Endothelial cell of umbilical vein (primary cell): ENCODE measurements at regions not wholly inside any gene's neighbourhood (a gene's known extent, or its start where the extent isn't known, plus 50 kb on each side); places are given as distances from the start of the nearest gene placed in this dataset.
"Not testable (repeated sequence)": the region's sequence is repeated elsewhere in the genome, so short reads cannot be mapped to it uniquely, and the experiment has no call there.

Experiments used
- BruUV-seq: library from RNA; stranded (reverse); fragments of 400-500 nt; replicated peaks from 2 replicates; lab custom pipeline; 2021; lab: Mats Ljungman, UMichigan
- CTCF ChIA-PET: fragments of 300-600, 350-600 bp; sonication (Branson Sonifier 250); formaldehyde crosslinking; loops from one replicate; lab custom pipeline; 2021; ENCODE audit warnings: antibody characterized with exemption, inconsistent platforms; lab: Charles Lee
- POLR2A ChIA-PET: fragments of 300-600, 350-600 bp; sonication (Branson Sonifier 250); formaldehyde crosslinking; loops from one replicate; lab custom pipeline; 2021; ENCODE audit warnings: antibody characterized with exemption, inconsistent platforms; lab: Charles Lee
- DNase-seq: peaks from one replicate; pipeline ENCODE4 v3.0.0-alpha.2; 2011; ENCODE audit warnings: low read depth, low spot score
- FAIRE-seq: peaks from 2 replicates; lab custom pipeline; 2011; peaks lifted over from hg19 to GRCh38; lab: Jason Lieb, UNC
- H2AFZ ChIP-seq: 2 replicates; pipeline ENCODE4 v1.6.0; 2012; ENCODE audit warnings: low read depth, low read length, control low read depth, inconsistent platforms
- H3K27ac ChIP-seq: 2 replicates; pipeline ENCODE4 v1.5.1; 2011; ENCODE audit warnings: low read depth, mild to moderate bottlenecking, control low read depth, low read length, moderate library complexity; ENCODE audit not compliant: insufficient read depth
- H3K27me3 ChIP-seq, 2 experiments: 2 replicates each; pipeline versions ENCODE4 v1.6.0 to v1.6.1; 2011; ENCODE audit warnings: low read length in 2 of 2, mixed read lengths in 1 of 2; ENCODE audit not compliant: control insufficient read depth in 2 of 2, insufficient read depth in 2 of 2
- H3K36me3 ChIP-seq, 2 experiments: 2 replicates in 1 of 2; 3 replicates in 1 of 2; pipeline ENCODE4 v1.5.1; 2011; ENCODE audit warnings: low read length in 2 of 2, mild to moderate bottlenecking in 1 of 2, moderate library complexity in 1 of 2; ENCODE audit not compliant: control insufficient read depth in 2 of 2, insufficient read depth in 2 of 2; ENCODE audit errors: extremely low read depth in 1 of 2
- H3K4me1 ChIP-seq: 3 replicates; pipeline ENCODE4 v1.5.1; 2011; ENCODE audit warnings: mild to moderate bottlenecking, low read length; ENCODE audit not compliant: control insufficient read depth, insufficient read depth; ENCODE audit errors: extremely low read depth
- H3K4me2 ChIP-seq: 2 replicates; pipeline ENCODE4 v1.6.1; 2011; ENCODE audit warnings: low read length, control low read depth, mixed read lengths; ENCODE audit not compliant: insufficient read depth
- H3K4me3 ChIP-seq, 3 experiments: fragments of 200-600 bp in 1 of 3; sonication (generic), shearing (Covaris generic) in 1 of 3; replicated peaks in 1 of 3; 2 replicates each; pipeline ENCODE4 v1.5.1; 2011 to 2016; ENCODE audit warnings: control low read depth in 3 of 3, low read length in 3 of 3, mild to moderate bottlenecking in 2 of 3, inconsistent platforms in 1 of 3, low read depth in 1 of 3, moderate library complexity in 1 of 3; ENCODE audit not compliant: insufficient read depth in 1 of 3
- H3K79me2 ChIP-seq: 2 replicates; pipeline ENCODE4 v1.6.0; 2012; ENCODE audit warnings: low read length, inconsistent platforms; ENCODE audit not compliant: control insufficient read depth, insufficient read depth
- H3K9ac ChIP-seq: replicated peaks from 2 replicates; pipeline ENCODE3; 2011; ENCODE audit warnings: low read length, control low read depth; ENCODE audit not compliant: insufficient read depth; ENCODE audit errors: extremely low read depth
- H3K9me1 ChIP-seq: replicated peaks from 3 replicates; pipeline ENCODE4 v1.6.0; 2011; ENCODE audit warnings: mild to moderate bottlenecking, low read length; ENCODE audit not compliant: control insufficient read depth, insufficient read depth; ENCODE audit errors: extremely low read depth
- H3K9me3 ChIP-seq: replicated peaks from 2 replicates; pipeline ENCODE4 v1.5.1; 2012; ENCODE audit warnings: low read length, inconsistent platforms; ENCODE audit not compliant: control insufficient read depth, insufficient read depth
- H4K20me1 ChIP-seq: replicated peaks from 2 replicates; pipeline ENCODE3; 2011; ENCODE audit warnings: mild to moderate bottlenecking, low read length; ENCODE audit not compliant: control insufficient read depth, insufficient read depth; ENCODE audit errors: extremely low read depth
- dilution Hi-C: fragments of 300-500 bp; cut with MboI; formaldehyde crosslinking; loops from one replicate; pipeline ENCODE4 v1.15.0; 2019; ENCODE audit warnings: low sequenced_read_pairs; ENCODE audit not compliant: extremely low pct_ligation_motif_present
- intact Hi-C: fragments of 100-400 bp; cut with micrococcal nuclease; formaldehyde crosslinking; loops from one replicate; pipeline ENCODE4 v1.10.0; 2022

DNA sequence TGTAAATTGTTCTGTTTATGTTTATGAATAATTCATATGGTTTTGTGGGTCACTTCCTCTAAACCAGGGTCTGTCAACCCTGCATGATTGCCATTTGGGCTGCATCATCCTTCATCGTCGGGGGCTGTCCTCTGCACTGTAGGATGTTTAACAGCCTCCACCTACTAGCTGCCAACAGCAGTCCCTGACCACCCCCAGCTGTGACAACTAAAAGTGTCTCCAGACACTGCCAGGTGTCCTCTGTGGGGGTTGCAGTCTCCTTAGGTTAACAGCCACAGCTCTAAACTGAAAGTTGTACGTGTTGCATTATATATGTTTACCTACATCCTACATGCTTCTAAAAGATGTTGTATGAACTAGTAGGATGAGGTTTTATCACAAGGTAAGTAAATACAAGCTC lies 113.1 kb downstream of the LAT start:
- H4K20me1 ChIP-seq, H3K4me1 ChIP-seq, H3K9me1 ChIP-seq, H3K27me3 ChIP-seq, CTCF ChIA-PET, BruUV-seq, H3K4me3 ChIP-seq, DNase-seq, H3K4me2 ChIP-seq, H2AFZ ChIP-seq, FAIRE-seq, H3K36me3 ChIP-seq, POLR2A ChIA-PET, H3K9me3 ChIP-seq, H3K27ac ChIP-seq, dilution Hi-C loops, H3K79me2 ChIP-seq, intact Hi-C loops, H3K9ac ChIP-seq: not testable (repeated sequence)

DNA sequence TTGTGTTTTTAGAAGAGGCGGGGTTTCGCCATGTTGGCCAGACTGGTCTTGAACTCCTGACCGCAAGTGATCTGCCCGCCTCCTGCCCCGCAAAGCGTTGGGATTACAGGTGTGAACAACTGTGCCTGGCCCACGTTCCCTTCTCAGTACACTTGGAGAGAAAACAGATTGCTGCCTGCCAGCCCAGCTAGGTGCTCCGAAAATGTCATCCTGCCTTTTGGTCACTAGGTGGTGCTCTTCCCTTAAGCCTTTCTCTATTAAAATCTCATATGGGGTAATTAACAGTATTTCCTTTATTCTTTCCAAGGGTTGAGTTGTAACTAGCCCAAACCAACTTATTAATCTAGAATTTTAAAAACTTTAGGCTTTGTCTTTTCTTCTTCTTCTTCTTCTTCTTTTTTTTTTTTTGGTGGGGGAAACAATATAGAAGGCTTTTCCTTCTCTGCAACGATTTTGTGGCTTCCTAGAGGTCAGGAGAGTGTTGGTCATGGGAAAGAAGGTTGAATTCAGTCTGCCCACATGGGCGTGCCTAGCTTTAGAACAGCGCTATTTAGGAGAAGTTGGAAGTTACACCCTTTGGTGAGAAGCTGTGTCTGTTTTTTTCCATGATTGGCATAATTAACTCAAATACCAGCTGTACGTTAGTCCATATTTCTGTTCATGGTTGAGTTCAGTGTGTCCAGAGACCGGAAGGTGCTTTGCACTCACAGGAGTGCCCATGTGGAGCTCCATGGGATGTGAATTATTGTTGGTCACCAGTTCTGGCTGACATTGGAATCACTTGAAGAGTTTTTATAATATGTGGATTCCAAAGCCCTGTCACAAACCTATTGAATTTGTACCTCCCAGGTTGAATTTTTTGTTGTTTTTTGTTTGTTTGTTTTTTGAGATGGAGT lies 110.1 kb downstream of the LAT start:
- H3K9ac ChIP-seq, BruUV-seq, H3K9me1 ChIP-seq, H3K4me1 ChIP-seq, H2AFZ ChIP-seq, H3K4me3 ChIP-seq, H3K4me2 ChIP-seq, H3K79me2 ChIP-seq, H4K20me1 ChIP-seq, intact Hi-C loops, H3K9me3 ChIP-seq, H3K36me3 ChIP-seq, DNase-seq, H3K27me3 ChIP-seq, dilution Hi-C loops, POLR2A ChIA-PET, H3K27ac ChIP-seq: not testable (repeated sequence)
- FAIRE-seq: peak; percentile 87
- CTCF ChIA-PET: interaction anchor here (0.7 kb wide), 1 partner anchor 15 kb away, joined by 3 read pairs; no protein-coding TSS in a partner anchor

DNA sequence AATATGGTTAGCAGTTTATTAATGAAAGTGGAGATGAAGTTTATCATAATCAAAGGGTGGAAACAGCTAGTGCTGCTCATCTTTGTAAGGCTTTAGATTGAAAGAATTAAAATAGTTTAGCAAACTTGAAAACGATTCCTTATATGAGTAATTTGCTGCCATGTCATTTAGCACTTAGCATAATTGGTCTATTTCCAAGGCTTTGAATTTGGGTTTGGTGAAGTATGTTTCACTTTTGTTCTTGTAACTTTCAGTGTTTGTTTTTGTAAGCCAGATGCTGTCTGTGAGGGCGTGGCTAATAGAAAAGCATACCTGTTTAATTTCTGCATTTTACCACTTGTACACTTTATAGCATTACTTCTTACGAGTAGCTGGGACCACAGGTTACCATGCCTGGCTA lies 109.5 kb downstream of the LAT start:
- H3K4me1 ChIP-seq, POLR2A ChIA-PET, dilution Hi-C loops, H3K4me3 ChIP-seq, H3K9ac ChIP-seq, H3K79me2 ChIP-seq, intact Hi-C loops, BruUV-seq, DNase-seq, H3K9me3 ChIP-seq, FAIRE-seq, H3K27me3 ChIP-seq, H3K36me3 ChIP-seq, H2AFZ ChIP-seq, H3K9me1 ChIP-seq, H4K20me1 ChIP-seq, H3K27ac ChIP-seq, H3K4me2 ChIP-seq: not testable (repeated sequence)
- CTCF ChIA-PET: interaction anchor here (0.7 kb wide), 2 partner anchors 16 to 121 kb away, joined by 3 to 4 read pairs; no protein-coding TSS in a partner anchor

DNA sequence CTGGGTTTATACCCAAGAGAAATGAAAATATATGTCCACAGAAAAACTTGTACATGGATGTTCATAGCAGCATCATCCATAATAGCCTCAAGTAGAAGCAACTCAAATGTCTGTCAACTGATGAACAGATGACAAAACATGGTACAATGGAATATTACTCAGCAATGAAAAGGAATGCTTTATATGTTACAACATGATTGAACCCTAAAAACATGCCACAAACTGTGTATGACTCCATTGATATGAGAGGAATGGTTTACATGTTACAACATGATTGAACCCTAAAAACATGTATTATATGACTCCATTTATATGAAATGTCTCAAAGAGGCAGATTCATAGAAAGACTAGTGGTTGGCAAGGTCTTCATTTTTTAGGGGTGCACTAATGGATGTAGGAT lies 104.8 kb downstream of the LAT start:
- H4K20me1 ChIP-seq, DNase-seq, BruUV-seq, H3K9me1 ChIP-seq, H2AFZ ChIP-seq, H3K9ac ChIP-seq, H3K4me1 ChIP-seq, H3K27me3 ChIP-seq, POLR2A ChIA-PET, H3K4me2 ChIP-seq, dilution Hi-C loops, H3K4me3 ChIP-seq, H3K27ac ChIP-seq, intact Hi-C loops, H3K36me3 ChIP-seq, H3K79me2 ChIP-seq, FAIRE-seq, CTCF ChIA-PET, H3K9me3 ChIP-seq: not testable (repeated sequence)
